ENCODE measurements at regions not wholly inside any gene's neighbourhood (a gene's known extent, or its start where the extent isn't known, plus 50 kb on each side); places are given as distances from the start of the nearest gene placed in this dataset.

- TF ChIP-seq, protein P1, sequence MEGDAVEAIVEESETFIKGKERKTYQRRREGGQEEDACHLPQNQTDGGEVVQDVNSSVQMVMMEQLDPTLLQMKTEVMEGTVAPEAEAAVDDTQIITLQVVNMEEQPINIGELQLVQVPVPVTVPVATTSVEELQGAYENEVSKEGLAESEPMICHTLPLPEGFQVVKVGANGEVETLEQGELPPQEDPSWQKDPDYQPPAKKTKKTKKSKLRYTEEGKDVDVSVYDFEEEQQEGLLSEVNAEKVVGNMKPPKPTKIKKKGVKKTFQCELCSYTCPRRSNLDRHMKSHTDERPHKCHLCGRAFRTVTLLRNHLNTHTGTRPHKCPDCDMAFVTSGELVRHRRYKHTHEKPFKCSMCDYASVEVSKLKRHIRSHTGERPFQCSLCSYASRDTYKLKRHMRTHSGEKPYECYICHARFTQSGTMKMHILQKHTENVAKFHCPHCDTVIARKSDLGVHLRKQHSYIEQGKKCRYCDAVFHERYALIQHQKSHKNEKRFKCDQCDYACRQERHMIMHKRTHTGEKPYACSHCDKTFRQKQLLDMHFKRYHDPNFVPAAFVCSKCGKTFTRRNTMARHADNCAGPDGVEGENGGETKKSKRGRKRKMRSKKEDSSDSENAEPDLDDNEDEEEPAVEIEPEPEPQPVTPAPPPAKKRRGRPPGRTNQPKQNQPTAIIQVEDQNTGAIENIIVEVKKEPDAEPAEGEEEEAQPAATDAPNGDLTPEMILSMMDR (IDR thresholded peaks at IDR 0.05): no peak
- no peak for TF ChIP-seq POLR2A (IDR thresholded peaks at IDR 0.05)
Observed at GRCh38 chr4:130393642-130394041, 1297.7 kb downstream of the C4orf33 start.
